Type B pancreatic cell (in vitro differentiated cells): ENCODE measurements at regions not wholly inside any gene's neighbourhood (a gene's known extent, or its start where the extent isn't known, plus 50 kb on each side); places are given as distances from the start of the nearest gene placed in this dataset.
A peak's percentile ranks its signal among the peaks of the same experiment; 100 is the strongest.
"Not testable (repeated sequence)": the region's sequence is repeated elsewhere in the genome, so short reads cannot be mapped to it uniquely, and the experiment has no call there.

Experiments used
- DNase-seq: peaks from one replicate; pipeline ENCODE4 v3.0.0; 2021; ENCODE audit warnings: mixed read lengths; ENCODE audit not compliant: unreplicated experiment; ENCODE audit errors: extremely low spot score
- H3K27ac Mint-ChIP-seq: 2 replicates; pipeline ENCODE4 v1.8.0; 2021; ENCODE audit warnings: mild to moderate bottlenecking, mixed read lengths
- H3K27me3 Mint-ChIP-seq: 2 replicates; pipeline ENCODE4 v1.8.0; 2021; ENCODE audit warnings: mixed read lengths
- H3K36me3 Mint-ChIP-seq: 2 replicates; pipeline ENCODE4 v1.8.0; 2021; ENCODE audit warnings: mixed read lengths
- H3K4me1 Mint-ChIP-seq: one replicate; pipeline ENCODE4 v1.8.0; 2021; ENCODE audit warnings: mixed read lengths; ENCODE audit not compliant: unreplicated experiment
- H3K4me3 Mint-ChIP-seq: 2 replicates; pipeline ENCODE4 v1.8.0; 2021; ENCODE audit warnings: mild to moderate bottlenecking, mixed read lengths
- H3K9me3 Mint-ChIP-seq: 2 replicates; pipeline ENCODE4 v1.8.0; 2021; ENCODE audit warnings: mixed read lengths
- TF ChIP-seq, protein P1 (sequence below): fragments of 200-600 bp; sonication (generic); conservative IDR thresholded peaks from 2 replicates; pipeline ENCODE4 v1.5.0; 2021; ENCODE audit warnings: antibody characterized with exemption, mild to moderate bottlenecking

DNA sequence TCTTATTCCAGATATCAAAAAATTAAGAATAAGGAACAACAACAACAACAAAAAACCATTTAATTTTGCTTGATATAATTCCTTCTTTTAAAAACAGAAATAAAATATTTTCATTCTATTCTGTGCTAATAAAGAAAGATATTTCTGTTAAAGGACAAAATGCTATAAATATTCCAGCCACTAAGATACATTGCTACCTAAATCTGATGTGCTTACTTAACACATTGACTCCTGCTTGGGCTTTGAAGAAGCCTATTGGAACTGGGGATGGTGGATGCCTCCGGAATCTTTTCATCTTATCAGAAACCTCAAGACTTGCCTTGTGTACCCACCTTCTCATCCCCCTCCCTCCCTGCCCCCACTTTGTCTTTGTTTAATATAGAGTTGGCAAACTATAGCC, 320.2 kb downstream of the MEX3B start:
- Mint-ChIP-seq H3K27ac (no peak overlapping the region), H3K4me3 (no peak overlapping the region), H3K4me1 (peaks cover 27% of the 10 kb centered on the region), H3K27me3 (no peaks in the 10 kb centered on the region), H3K36me3 (peaks cover 13% of the 10 kb centered on the region), H3K9me3 (peaks cover 16% of the 10 kb centered on the region)
- TF ChIP-seq, protein P1, sequence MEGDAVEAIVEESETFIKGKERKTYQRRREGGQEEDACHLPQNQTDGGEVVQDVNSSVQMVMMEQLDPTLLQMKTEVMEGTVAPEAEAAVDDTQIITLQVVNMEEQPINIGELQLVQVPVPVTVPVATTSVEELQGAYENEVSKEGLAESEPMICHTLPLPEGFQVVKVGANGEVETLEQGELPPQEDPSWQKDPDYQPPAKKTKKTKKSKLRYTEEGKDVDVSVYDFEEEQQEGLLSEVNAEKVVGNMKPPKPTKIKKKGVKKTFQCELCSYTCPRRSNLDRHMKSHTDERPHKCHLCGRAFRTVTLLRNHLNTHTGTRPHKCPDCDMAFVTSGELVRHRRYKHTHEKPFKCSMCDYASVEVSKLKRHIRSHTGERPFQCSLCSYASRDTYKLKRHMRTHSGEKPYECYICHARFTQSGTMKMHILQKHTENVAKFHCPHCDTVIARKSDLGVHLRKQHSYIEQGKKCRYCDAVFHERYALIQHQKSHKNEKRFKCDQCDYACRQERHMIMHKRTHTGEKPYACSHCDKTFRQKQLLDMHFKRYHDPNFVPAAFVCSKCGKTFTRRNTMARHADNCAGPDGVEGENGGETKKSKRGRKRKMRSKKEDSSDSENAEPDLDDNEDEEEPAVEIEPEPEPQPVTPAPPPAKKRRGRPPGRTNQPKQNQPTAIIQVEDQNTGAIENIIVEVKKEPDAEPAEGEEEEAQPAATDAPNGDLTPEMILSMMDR, result no peak
- no peak for DNase-seq

DNA sequence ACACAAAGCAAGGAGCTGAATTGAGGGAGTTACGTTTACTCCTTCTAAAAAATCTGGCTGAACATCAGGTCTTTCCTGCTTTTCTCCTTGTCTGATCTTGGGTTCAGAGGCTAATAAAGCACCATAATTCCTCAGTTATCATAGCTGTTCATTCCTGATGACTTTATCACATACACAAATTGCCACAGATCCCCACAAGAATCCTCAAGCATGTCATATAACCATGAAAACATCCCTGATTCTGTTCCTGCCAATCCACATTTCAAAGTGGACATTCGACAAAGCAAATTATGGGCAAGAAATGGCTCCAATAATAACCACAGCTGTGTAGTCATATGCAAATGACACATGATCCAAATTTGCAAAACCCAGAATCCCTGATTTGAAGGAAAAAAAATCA, 321.3 kb downstream of the MEX3B start:
- Mint-ChIP-seq H3K9me3 (peaks cover 16% of the 10 kb centered on the region), H3K36me3 (peaks cover 10% of the 10 kb centered on the region)

DNA sequence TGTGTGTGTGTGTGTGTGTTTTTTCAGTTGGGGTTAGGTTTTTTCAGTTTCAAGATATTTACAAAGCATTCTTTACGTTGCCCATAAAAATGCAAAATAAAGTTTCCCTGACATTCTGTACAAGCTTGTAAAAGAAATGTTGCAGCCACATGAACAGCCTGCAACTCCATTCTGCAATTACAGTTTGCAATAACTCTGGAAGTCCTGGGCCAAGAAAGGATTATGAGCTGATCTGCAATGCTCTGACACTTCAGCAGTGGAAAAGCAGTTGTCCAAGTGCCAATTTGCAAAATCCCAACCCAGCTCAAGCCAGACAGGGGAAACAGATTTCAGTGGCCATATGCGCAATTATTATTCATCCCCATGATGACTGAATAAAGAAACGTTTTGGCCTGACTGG, 322.1 kb downstream of the MEX3B start:
- H3K36me3 Mint-ChIP-seq, result peaks cover 8% of the 10 kb centered on the region
- H3K4me3 Mint-ChIP-seq, result peak overlapping the region; percentile 12
- H3K9me3 Mint-ChIP-seq, result peaks cover 16% of the 10 kb centered on the region
- TF ChIP-seq, protein P1, result no peak
- H3K4me1 Mint-ChIP-seq, result peaks cover 19% of the 10 kb centered on the region
- no peaks in the 10 kb centered on the region for H3K27me3 Mint-ChIP-seq
- peak overlapping the region; percentile 81 for H3K27ac Mint-ChIP-seq
- DNase-seq, result no peak

More for the DNA sequence above, 321.3 kb downstream of the MEX3B start:
- DNase-seq, result no peak
- TF ChIP-seq, protein P1, result no peak
- Mint-ChIP-seq H3K27ac (peak overlapping the region; percentile 81), H3K27me3 (no peaks in the 10 kb centered on the region), H3K4me3 (no peak overlapping the region), H3K4me1 (peaks cover 24% of the 10 kb centered on the region)

DNA sequence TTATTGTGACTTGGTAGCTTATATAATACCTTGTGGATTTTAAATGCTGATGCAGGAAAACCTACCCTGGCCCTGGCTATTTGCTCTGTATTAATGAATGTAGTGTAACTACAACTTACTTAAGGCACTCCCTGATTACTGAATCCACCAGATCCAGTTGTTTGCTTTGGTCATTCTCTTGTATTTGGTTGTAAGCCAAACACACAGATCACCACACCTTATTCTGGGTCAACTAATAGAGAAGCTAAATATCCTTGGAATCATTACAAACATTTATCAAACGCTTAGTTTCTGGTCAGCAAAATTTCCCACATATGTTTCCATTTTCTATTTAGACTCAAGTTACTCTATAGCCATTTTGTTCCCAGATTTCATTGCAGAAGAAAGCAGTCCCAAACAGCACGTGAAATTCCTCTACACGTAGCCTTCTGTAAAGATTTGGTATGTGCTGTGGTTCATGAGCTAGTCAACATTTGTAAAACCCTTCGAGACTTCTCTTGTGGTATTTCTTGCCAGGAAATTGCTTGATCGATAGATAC, 322.6 kb downstream of the MEX3B start:
- Mint-ChIP-seq H3K27ac (peak overlapping the region; percentile 7), H3K36me3 (peaks cover 8% of the 10 kb centered on the region), H3K27me3 (no peaks in the 10 kb centered on the region), H3K4me1 (peaks cover 17% of the 10 kb centered on the region), H3K4me3 (peak overlapping the region; percentile 12), H3K9me3 (peaks cover 16% of the 10 kb centered on the region)
- TF ChIP-seq, protein P1, result no peak
- no peak for DNase-seq

DNA sequence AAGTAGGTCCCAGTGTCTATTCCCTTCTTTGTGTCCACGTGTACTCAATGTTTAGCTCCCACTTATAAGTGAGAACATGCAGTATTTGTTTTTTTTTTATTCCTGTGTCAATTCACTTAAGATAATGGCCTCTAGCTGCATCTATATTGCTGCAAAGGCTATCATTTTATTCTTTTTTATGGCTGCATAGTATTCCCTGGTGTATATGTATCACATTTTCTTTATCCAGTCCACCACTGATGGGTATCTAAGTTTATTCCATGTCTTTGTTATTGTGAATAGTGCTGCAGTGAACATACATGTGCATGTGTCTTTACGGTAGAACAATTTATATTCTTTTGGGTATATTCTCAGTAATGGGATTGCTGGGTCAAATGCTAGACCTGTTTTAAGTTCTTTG, 329.4 kb downstream of the MEX3B start:
- H3K27ac Mint-ChIP-seq, H3K9me3 Mint-ChIP-seq, H3K4me3 Mint-ChIP-seq, H3K36me3 Mint-ChIP-seq, DNase-seq, H3K27me3 Mint-ChIP-seq, H3K4me1 Mint-ChIP-seq: not testable (repeated sequence)

DNA sequence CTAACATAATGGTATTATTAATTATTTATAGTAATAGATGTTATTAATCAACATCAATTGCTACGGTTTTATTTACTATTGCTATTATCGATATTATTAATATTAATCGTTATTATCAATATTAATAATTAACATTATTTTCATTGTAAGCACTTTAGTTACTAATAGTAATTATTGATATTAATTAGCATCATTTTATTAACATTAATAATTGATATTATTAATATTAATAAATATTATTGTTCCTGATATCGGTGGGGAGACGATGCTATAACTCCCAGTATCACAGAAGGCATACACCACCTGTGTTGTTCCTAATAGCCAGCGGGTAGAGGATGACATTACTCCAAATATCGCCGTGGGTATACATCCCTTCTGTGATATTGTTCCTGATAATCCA, 335.5 kb downstream of the MEX3B start:
- Mint-ChIP-seq H3K4me3 (no peak overlapping the region), H3K27ac (no peak overlapping the region), H3K27me3 (no peaks in the 10 kb centered on the region), H3K36me3 (no peaks in the 10 kb centered on the region), H3K9me3 (no peaks in the 10 kb centered on the region), H3K4me1 (peaks cover 7% of the 10 kb centered on the region)
- DNase-seq, result no peak
- TF ChIP-seq, protein P1, result no peak

DNA sequence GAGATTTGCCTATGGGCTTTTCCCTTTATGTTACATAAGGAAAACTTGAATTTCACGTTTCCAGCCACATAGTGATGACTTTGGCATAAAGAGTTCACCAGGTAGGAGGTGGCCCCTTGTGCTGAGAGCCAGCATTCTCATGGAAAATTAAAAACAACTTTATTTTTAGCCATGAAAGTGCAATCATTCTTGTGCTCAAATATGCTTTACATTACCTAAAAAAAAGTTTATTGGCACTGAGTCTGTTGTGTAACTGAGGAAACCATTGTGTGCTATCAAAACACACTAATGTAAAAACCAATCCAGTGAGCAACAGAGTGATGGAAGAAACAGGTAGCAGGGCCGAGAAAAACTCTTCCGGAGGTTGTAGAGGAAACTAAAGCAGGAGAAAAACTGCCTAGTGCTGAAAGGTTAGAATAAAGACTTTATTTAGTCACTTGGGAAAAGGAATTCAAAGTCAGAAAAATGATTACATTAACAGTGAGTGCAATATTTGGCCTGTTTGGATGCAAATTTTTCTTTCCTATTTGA, 332.9 kb upstream of the TMC3 start:
- not testable (repeated sequence) for H3K9me3 Mint-ChIP-seq, H3K4me3 Mint-ChIP-seq, H3K4me1 Mint-ChIP-seq, DNase-seq, H3K27me3 Mint-ChIP-seq, H3K36me3 Mint-ChIP-seq
- H3K27ac Mint-ChIP-seq, result peak overlapping the region; percentile 64

DNA sequence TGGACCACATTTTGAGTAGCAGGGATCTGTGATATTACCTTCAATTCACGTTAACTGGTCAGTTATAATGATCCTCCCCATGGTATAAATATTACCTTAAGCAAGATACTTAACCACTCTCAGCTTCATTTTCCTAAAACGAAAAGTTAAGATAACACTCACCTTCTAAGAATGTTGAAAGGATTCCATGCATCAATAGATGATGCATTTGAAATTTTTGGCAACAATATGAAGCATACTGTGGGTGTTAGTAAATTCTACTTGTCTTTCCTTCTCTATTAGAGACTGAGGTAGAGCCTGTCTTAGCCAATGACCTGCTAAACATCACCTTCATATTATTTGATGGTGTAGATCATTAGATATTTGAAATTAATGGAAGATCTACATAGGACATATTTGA, 331.7 kb upstream of the TMC3 start:
- H3K9me3 Mint-ChIP-seq, H3K27ac Mint-ChIP-seq, DNase-seq, H3K27me3 Mint-ChIP-seq, H3K4me1 Mint-ChIP-seq, H3K4me3 Mint-ChIP-seq, H3K36me3 Mint-ChIP-seq: not testable (repeated sequence)
